Brain microvascular endothelial cell (primary cell): ENCODE measurements at regions not wholly inside any gene's neighbourhood (a gene's known extent, or its start where the extent isn't known, plus 50 kb on each side); places are given as distances from the start of the nearest gene placed in this dataset.

ENCODE experiments used
- DNase-seq: peaks from one replicate; pipeline ENCODE4 v3.0.0-alpha.2; 2020
- H3K27ac ChIP-seq: fragments of 250-450 bp; sonication (Bioruptor Pico); 2 replicates; pipeline ENCODE4 v1.5.1; 2020; ENCODE audit warnings: mild to moderate bottlenecking, moderate library complexity
- H3K27me3 ChIP-seq: fragments of 250-450 bp; sonication (Bioruptor Pico); replicated peaks from 2 replicates; pipeline ENCODE4 v1.5.1; 2020; ENCODE audit warnings: mild to moderate bottlenecking
- H3K36me3 ChIP-seq: fragments of 250-450 bp; sonication (Bioruptor Pico); replicated peaks from 2 replicates; pipeline ENCODE4 v1.5.1; 2020; ENCODE audit warnings: mild to moderate bottlenecking
- H3K4me3 ChIP-seq: 2 replicates; pipeline ENCODE4 v1.5.1; 2011; ENCODE audit warnings: low read depth, mild to moderate bottlenecking, control low read depth, low read length, moderate library complexity
- CTCF ChIP-seq: IDR thresholded peaks from 2 replicates; pipeline ENCODE4 v1.5.1; 2011; ENCODE audit warnings: low read depth, mild to moderate bottlenecking, moderate library complexity, low read length, control low read depth, inconsistent platforms; ENCODE audit errors: missing control alignments
- in situ Hi-C: cut with HindIII; loops from 2 replicates; pipeline ENCODE4 v1.10.0; 2017; ENCODE audit warnings: low sequenced_read_pairs, low pct_ligation_motif_present

GRCh38 chr20:63073738-63074065 lies 66.9 kb upstream of the BHLHE23 start:
- H3K27me3 ChIP-seq = peaks cover 10% of the 10 kb centered on the region
- TF ChIP-seq CTCF = no peak
- no peak overlapping the region for H3K4me3 ChIP-seq
- no peaks in the 10 kb centered on the region for H3K36me3 ChIP-seq
- H3K27ac ChIP-seq = no peak overlapping the region
- DNase-seq = no peak
- in situ Hi-C loops = no loop called here

GRCh38 chr20:63072991-63073737 lies 66.4 kb upstream of the BHLHE23 start:
- Histone ChIP-seq H3K4me3 (no peak overlapping the region), H3K27me3 (peaks cover 10% of the 10 kb centered on the region), H3K27ac (no peak overlapping the region), H3K36me3 (no peaks in the 10 kb centered on the region)
- no peak for TF ChIP-seq CTCF
- no peak for DNase-seq
- in situ Hi-C loops = no loop called here

- no peak overlapping the region for H3K4me3 ChIP-seq
- in situ Hi-C loops = no loop called here
- H3K27me3 ChIP-seq = peaks cover 10% of the 10 kb centered on the region
- no peak for TF ChIP-seq CTCF
- no peaks in the 10 kb centered on the region for H3K36me3 ChIP-seq
- DNase-seq = no peak
- no peak overlapping the region for H3K27ac ChIP-seq
Measured at GRCh38 chr20:63072231-63072791, 65.5 kb upstream of the BHLHE23 start.

GRCh38 chr20:63071541-63072181 lies 64.9 kb upstream of the BHLHE23 start:
- H3K36me3 ChIP-seq = no peaks in the 10 kb centered on the region
- no peak overlapping the region for H3K4me3 ChIP-seq
- peaks cover 10% of the 10 kb centered on the region for H3K27me3 ChIP-seq
- H3K27ac ChIP-seq = no peak overlapping the region
- no peak for TF ChIP-seq CTCF
- in situ Hi-C loops = no loop called here
- peak; percentile 27 for DNase-seq

GRCh38 chr20:63070771-63071540 lies 64.2 kb upstream of the BHLHE23 start:
- no peak for DNase-seq
- in situ Hi-C loops = no loop called here
- no peak for TF ChIP-seq CTCF
- no peak overlapping the region for H3K27ac ChIP-seq
- no peaks in the 10 kb centered on the region for H3K36me3 ChIP-seq
- H3K27me3 ChIP-seq = peaks cover 10% of the 10 kb centered on the region
- H3K4me3 ChIP-seq = no peak overlapping the region
